Nephron progenitor cell (in vitro differentiated cells): ENCODE measurements at regions not wholly inside any gene's neighbourhood (a gene's known extent, or its start where the extent isn't known, plus 50 kb on each side); places are given as distances from the start of the nearest gene placed in this dataset.
A peak's percentile ranks its signal among the peaks of the same experiment; 100 is the strongest.

Experiments
- DNase-seq: peaks from one replicate; pipeline ENCODE4 v3.0.0; 2021
- H3K27ac Mint-ChIP-seq: 2 replicates; pipeline ENCODE4 v1.8.0; 2021; ENCODE audit warnings: mild to moderate bottlenecking, moderate library complexity, mixed read lengths
- H3K27me3 Mint-ChIP-seq: 2 replicates; pipeline ENCODE4 v1.8.0; 2021; ENCODE audit warnings: mild to moderate bottlenecking, low read depth, mixed read lengths; ENCODE audit not compliant: poor library complexity
- H3K36me3 Mint-ChIP-seq: 2 replicates; pipeline ENCODE4 v1.8.0; 2021; ENCODE audit warnings: low read depth, mixed read lengths
- H3K4me1 Mint-ChIP-seq: 2 replicates; pipeline ENCODE4 v1.8.0; 2021; ENCODE audit warnings: mixed read lengths
- H3K4me3 Mint-ChIP-seq: 2 replicates; pipeline ENCODE4 v1.8.0; 2021; ENCODE audit warnings: mild to moderate bottlenecking, moderate library complexity, mixed read lengths
- H3K9me3 Mint-ChIP-seq: 2 replicates; pipeline ENCODE4 v1.8.0; 2021; ENCODE audit warnings: mild to moderate bottlenecking, moderate library complexity, mixed read lengths
- CTCF ChIP-seq: fragments of 200-600 bp; sonication (generic); IDR thresholded peaks from 2 replicates; pipeline ENCODE4 v1.5.0; 2021; ENCODE audit warnings: antibody characterized with exemption

DNA sequence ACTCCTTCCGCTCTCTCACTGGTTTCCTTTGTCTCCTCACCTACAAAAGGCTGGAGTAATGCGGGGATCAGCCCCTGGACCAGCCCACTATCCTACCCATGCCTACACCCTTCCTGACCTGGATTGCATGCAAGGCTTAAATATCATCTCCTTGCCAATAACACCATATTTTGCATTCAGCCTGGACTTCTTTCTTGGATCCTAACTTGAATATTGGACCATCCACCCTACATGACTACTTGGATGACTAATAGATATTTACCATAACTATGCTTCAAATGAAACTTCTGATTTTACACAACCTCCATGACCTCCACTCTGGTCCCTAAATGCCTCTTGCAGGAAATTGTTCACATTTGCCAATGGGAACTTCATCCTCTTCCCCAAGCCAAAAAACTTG, 188.3 kb upstream of the AKR1E2 start:
- no peaks in the 10 kb centered on the region for H3K27me3 Mint-ChIP-seq
- H3K27ac Mint-ChIP-seq: no peak overlapping the region
- no peaks in the 10 kb centered on the region for H3K36me3 Mint-ChIP-seq
- TF ChIP-seq CTCF: no peak
- H3K4me1 Mint-ChIP-seq: peaks cover 22% of the 10 kb centered on the region
- H3K4me3 Mint-ChIP-seq: no peak overlapping the region
- no peak for DNase-seq
- no peaks in the 10 kb centered on the region for H3K9me3 Mint-ChIP-seq

DNA sequence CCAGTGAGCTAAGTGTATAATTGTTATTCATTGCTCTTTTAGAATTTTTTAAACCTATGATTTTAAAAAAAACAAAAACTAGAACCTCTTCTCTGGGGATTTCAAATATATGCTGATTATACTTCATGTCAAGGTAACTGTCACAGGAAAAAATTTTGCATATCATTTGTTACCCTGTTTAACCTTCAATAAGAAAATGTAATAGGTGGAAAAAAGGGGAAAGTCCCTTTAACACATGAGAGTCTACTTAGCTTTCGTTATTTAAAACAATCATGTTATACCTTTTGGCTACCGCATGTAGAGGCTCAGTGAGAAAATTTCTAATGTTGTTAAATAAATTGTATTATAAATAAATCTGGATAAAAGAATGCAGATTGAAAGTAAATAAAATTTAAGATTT, 190.1 kb upstream of the AKR1E2 start:
- no peaks in the 10 kb centered on the region for H3K27me3 Mint-ChIP-seq

GRCh38 chr10:4635388-4635787, 190.6 kb upstream of the AKR1E2 start:
- H3K27ac Mint-ChIP-seq: no peak overlapping the region
- DNase-seq: no peak
- H3K9me3 Mint-ChIP-seq: peaks cover 4% of the 10 kb centered on the region
- no peaks in the 10 kb centered on the region for H3K36me3 Mint-ChIP-seq
- no peak overlapping the region for H3K4me3 Mint-ChIP-seq
- no peaks in the 10 kb centered on the region for H3K27me3 Mint-ChIP-seq
- no peak for TF ChIP-seq CTCF
- peaks cover 34% of the 10 kb centered on the region for H3K4me1 Mint-ChIP-seq

More for the DNA sequence above, 190.1 kb upstream of the AKR1E2 start:
- no peak overlapping the region for H3K27ac Mint-ChIP-seq
- TF ChIP-seq CTCF: no peak
- DNase-seq: no peak
- H3K4me1 Mint-ChIP-seq: peaks cover 34% of the 10 kb centered on the region
- no peaks in the 10 kb centered on the region for H3K36me3 Mint-ChIP-seq
- H3K9me3 Mint-ChIP-seq: peaks cover 4% of the 10 kb centered on the region
- no peak overlapping the region for H3K4me3 Mint-ChIP-seq

DNA sequence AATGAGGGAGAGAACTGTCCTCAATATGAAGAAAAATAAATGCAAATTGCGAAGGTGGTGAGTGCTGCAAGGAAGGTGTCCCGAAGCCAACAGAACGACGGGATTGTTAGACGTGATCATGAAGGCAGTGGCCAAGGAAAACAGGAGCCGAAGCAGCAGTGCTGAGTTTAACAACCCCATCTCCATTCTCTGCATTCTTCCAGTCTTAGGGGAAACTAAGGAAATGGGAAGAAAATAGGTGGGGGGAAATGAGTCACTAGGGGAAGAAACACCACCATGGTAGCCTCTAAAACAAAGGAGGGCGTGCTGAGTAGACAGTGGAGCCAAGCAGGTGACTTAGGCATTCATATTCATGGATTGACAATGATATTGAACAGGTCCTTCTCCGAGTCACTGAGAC, 192.2 kb upstream of the AKR1E2 start:
- H3K36me3 Mint-ChIP-seq: no peaks in the 10 kb centered on the region
- no peak overlapping the region for H3K4me3 Mint-ChIP-seq
- peak overlapping the region; percentile 58 for H3K27ac Mint-ChIP-seq

GRCh38 chr10:4633186-4633585, 192.8 kb upstream of the AKR1E2 start:
- peak overlapping the region; percentile 58 for H3K27ac Mint-ChIP-seq

More for the DNA sequence above, 192.2 kb upstream of the AKR1E2 start:
- peaks cover 34% of the 10 kb centered on the region for H3K4me1 Mint-ChIP-seq
- H3K27me3 Mint-ChIP-seq: no peaks in the 10 kb centered on the region
- no peak for DNase-seq
- no peak for TF ChIP-seq CTCF
- peaks cover 4% of the 10 kb centered on the region for H3K9me3 Mint-ChIP-seq

More at GRCh38 chr10:4633186-4633585, 192.8 kb upstream of the AKR1E2 start:
- no peaks in the 10 kb centered on the region for H3K36me3 Mint-ChIP-seq
- peaks cover 8% of the 10 kb centered on the region for H3K9me3 Mint-ChIP-seq
- H3K4me1 Mint-ChIP-seq: peaks cover 34% of the 10 kb centered on the region
- H3K27me3 Mint-ChIP-seq: no peaks in the 10 kb centered on the region
- H3K4me3 Mint-ChIP-seq: no peak overlapping the region
- no peak for TF ChIP-seq CTCF
- no peak for DNase-seq
